Heart left ventricle (tissue), 13 donors: ENCODE measurements at regions not wholly inside any gene's neighbourhood (a gene's known extent, or its start where the extent isn't known, plus 50 kb on each side); places are given as distances from the start of the nearest gene placed in this dataset.

ENCODE experiments used
- CTCF ChIP-seq, 12 donors: fragments of 200-600 bp; sonication (generic) in 4 of 12; IDR thresholded peaks; one replicate each; pipeline versions ENCODE4 v1.5.0 to v1.8.0; 2018 to 2022; ENCODE audit warnings: antibody characterized with exemption in 12 of 12, mild to moderate bottlenecking in 5 of 12
- POLR2A ChIP-seq, 2 donors: fragments of 450-650 bp; IDR thresholded peaks; one replicate each; pipeline ENCODE4 v1.6.1; 2017; ENCODE audit warnings: antibody characterized with exemption in 2 of 2, mild to moderate bottlenecking in 2 of 2, moderate library complexity in 2 of 2
- donor health status: ischemic (EF 13 %, LVEDD 7.1; RV severe dilation, severe dysfunction).
- donor health status: DM: no; HTN: yes; CAD: no.
- donor health status: DM: no; HTN: no; CAD: no.
- donor health status: ischemic (EF 25% LVEDD 6.9; RV normal size, moderate dysfunction).
- donor health status: ischemic (EF 25% LVEDD 5.7; RV mildly dilated, moderate dysfunction).
- donor health status: ischemic (EF 35%, LVEDD 5.7; RV mildly dilated, moderate dysfunction).
- donor health status: nonischemic (EF 11% LVEDD 7.7; RV severe dilation, severe dysfunction).
- donor health status: DM: yes; HTN: yes; CAD: no.
- donor health status: PGD.
- donor health status: ischemic (EF 29% LVEDD 5.4; RV normal size, mild dysfunction).
- donor health status: nonischemic (EF 23%, LVEDD 6.1; RV moderate dilation, normal function).

- no peak for TF ChIP-seq CTCF (IDR thresholded peaks at IDR 0.05)
- no peak for TF ChIP-seq POLR2A (IDR thresholded peaks at IDR 0.05)
These were observed 370.8 kb downstream of the DSEL start for GRCh38 chr18:67145586-67146292.
